C4-2B (cell line): ENCODE measurements at regions not wholly inside any gene's neighbourhood (a gene's known extent, or its start where the extent isn't known, plus 50 kb on each side); places are given as distances from the start of the nearest gene placed in this dataset.

Experiments used
- H3K27ac ChIP-seq: fragments of 450-650 bp; 2 replicates; pipeline ENCODE4 v1.5.1; 2017
- CTCF ChIP-seq: fragments of 450-650 bp; conservative IDR thresholded peaks from 2 replicates; pipeline ENCODE4 v1.5.1; 2017; ENCODE audit warnings: mild to moderate bottlenecking
- ZFX ChIP-seq: fragments of 450-650 bp; IDR thresholded peaks from 2 replicates; pipeline ENCODE4 v1.6.1; 2017

- no peak overlapping the region for H3K27ac ChIP-seq
- no peak for TF ChIP-seq CTCF
- TF ChIP-seq ZFX, result no peak
Observed at GRCh38 chr13:55613429-55614187, 1527.1 kb upstream of the PRR20A start.

- H3K27ac ChIP-seq, result no peak overlapping the region
- no peak for TF ChIP-seq ZFX
- TF ChIP-seq CTCF, result no peak
Observed at GRCh38 chr13:55615081-55615480, 1525.6 kb upstream of the PRR20A start.

- H3K27ac ChIP-seq, result no peak overlapping the region
- TF ChIP-seq ZFX, result no peak
- no peak for TF ChIP-seq CTCF
Observed at GRCh38 chr13:55617241-55617640, 1523.5 kb upstream of the PRR20A start.

GRCh38 chr13:55627221-55627620 lies 1513.5 kb upstream of the PRR20A start:
- H3K27ac ChIP-seq, result no peak overlapping the region
- TF ChIP-seq CTCF (no peak), ZFX (no peak)

- no peak overlapping the region for H3K27ac ChIP-seq
- no peak for TF ChIP-seq CTCF
- TF ChIP-seq ZFX, result no peak
Observed at GRCh38 chr13:55632402-55632801, 1508.3 kb upstream of the PRR20A start.

GRCh38 chr13:55649485-55649884 lies 1491.2 kb upstream of the PRR20A start:
- no peak for TF ChIP-seq ZFX
- no peak for TF ChIP-seq CTCF
- H3K27ac ChIP-seq, result no peak overlapping the region

- no peak for TF ChIP-seq ZFX
- TF ChIP-seq CTCF, result no peak
- H3K27ac ChIP-seq, result no peak overlapping the region
Observed at GRCh38 chr13:55652657-55653056, 1488.1 kb upstream of the PRR20A start.
